HepG2 (cell line): ENCODE measurements at regions not wholly inside any gene's neighbourhood (a gene's known extent, or its start where the extent isn't known, plus 50 kb on each side); places are given as distances from the start of the nearest gene placed in this dataset.

ENCODE experiments used
- AKAP8 ChIP-seq: sonication (generic); formaldehyde crosslinking; IDR thresholded peaks from 2 replicates; pipeline ENCODE4 v1.5.1; 2020; ENCODE audit warnings: mild to moderate bottlenecking, missing genetic modification reagents
- EP300 ChIP-seq, 3 experiments: sonication (generic) in 1 of 3; formaldehyde crosslinking in 1 of 3; IDR thresholded peaks; 2 replicates each; pipeline versions ENCODE4 v1.5.1 to v1.6.1; 2011 to 2020; ENCODE audit warnings: low read depth in 2 of 3, low read length in 2 of 3, borderline replicate concordance in 1 of 3, improper control_type of control experiment in 1 of 3, mild to moderate bottlenecking in 1 of 3, missing genetic modification reagents in 1 of 3, moderate library complexity in 1 of 3
- FOXA1 ChIP-seq, 2 experiments: fragments of 450-650 bp in 1 of 2; sonication (generic) in 1 of 2; formaldehyde crosslinking in 1 of 2; IDR thresholded peaks; 2 replicates each; pipeline versions ENCODE4 v1.4.0 to v1.6.1; 2016 to 2020; ENCODE audit warnings: missing genetic modification reagents in 1 of 2
- GTF3A ChIP-seq: sonication (generic); formaldehyde crosslinking; conservative IDR thresholded peaks from 2 replicates; pipeline ENCODE4 v1.4.0; 2020; ENCODE audit warnings: mild to moderate bottlenecking, missing genetic modification reagents
- JUN ChIP-seq: sonication (generic); formaldehyde crosslinking; IDR thresholded peaks from 2 replicates; pipeline ENCODE4 v1.4.0; 2020; ENCODE audit warnings: mild to moderate bottlenecking, missing genetic modification reagents
- MIXL1 ChIP-seq: IDR thresholded peaks from 2 replicates; pipeline ENCODE4 v1.6.1; 2016
- MYC ChIP-seq: sonication (generic); formaldehyde crosslinking; IDR thresholded peaks from 2 replicates; pipeline ENCODE4 v1.9.0; 2021; ENCODE audit warnings: missing genetic modification reagents, borderline replicate concordance
- RFX5 ChIP-seq: IDR thresholded peaks from 2 replicates; pipeline ENCODE4 v1.6.1; 2011; ENCODE audit warnings: low read depth, low read length, improper control_type of control experiment
- SSRP1 ChIP-seq: IDR thresholded peaks from 2 replicates; pipeline ENCODE4 v1.6.1; 2016; ENCODE audit warnings: control low read depth
- U2AF1 ChIP-seq: fragments of 200-400 bp; formaldehyde crosslinking; optimal IDR thresholded peaks from 2 replicates; pipeline ENCODE3; 2017; ENCODE audit warnings: mild to moderate bottlenecking, low read depth, low read length
- ZNF143 ChIP-seq: sonication (generic); formaldehyde crosslinking; IDR thresholded peaks from 2 replicates; pipeline ENCODE4 v1.4.0; 2020; ENCODE audit warnings: missing genetic modification reagents
- ZNF24 ChIP-seq: fragments of 450-650 bp; IDR thresholded peaks from 2 replicates; pipeline ENCODE4 v1.6.1; 2017; ENCODE audit warnings: antibody characterized with exemption, mild to moderate bottlenecking
- ZNF354B ChIP-seq: sonication (generic); formaldehyde crosslinking; IDR thresholded peaks from 2 replicates; pipeline ENCODE4 v1.8.0; 2022; ENCODE audit warnings: mild to moderate bottlenecking, missing genetic modification reagents
- ZNF670 ChIP-seq: sonication (generic); formaldehyde crosslinking; IDR thresholded peaks from 2 replicates; pipeline ENCODE4 v1.8.0; 2022; ENCODE audit warnings: mild to moderate bottlenecking, missing genetic modification reagents, borderline replicate concordance
- ZNF672 ChIP-seq: sonication (generic); formaldehyde crosslinking; IDR thresholded peaks from 2 replicates; pipeline ENCODE4 v1.8.1; 2022; ENCODE audit warnings: missing genetic modification reagents
- ZNF878 ChIP-seq: sonication (generic); formaldehyde crosslinking; IDR thresholded peaks from 2 replicates; pipeline ENCODE4 v1.8.1; 2023; ENCODE audit warnings: mild to moderate bottlenecking, missing genetic modification reagents, moderate library complexity
- TF ChIP-seq, protein P1 (sequence below): sonication (generic); formaldehyde crosslinking; IDR thresholded peaks from 2 replicates; pipeline ENCODE4 v1.4.0; 2020; ENCODE audit warnings: mild to moderate bottlenecking, low read depth, missing genetic modification reagents
- TF ChIP-seq, protein P2 (sequence below): sonication (generic); formaldehyde crosslinking; IDR thresholded peaks from 2 replicates; pipeline ENCODE4 v1.8.0; 2022; ENCODE audit warnings: mild to moderate bottlenecking, missing genetic modification reagents, moderate library complexity
- TF ChIP-seq, protein P3 (sequence below): sonication (generic); formaldehyde crosslinking; IDR thresholded peaks from 2 replicates; pipeline ENCODE4 v1.8.1; 2022; ENCODE audit warnings: low read depth, mild to moderate bottlenecking, missing genetic modification reagents
- TF ChIP-seq, protein P4 (sequence below), 2 experiments: sonication (generic) in 1 of 2; formaldehyde crosslinking in 1 of 2; IDR thresholded peaks; 2 replicates each; pipeline versions ENCODE4 v1.4.0 to v1.6.1; 2016 to 2020; ENCODE audit warnings: borderline replicate concordance in 1 of 2, low read depth in 1 of 2, mild to moderate bottlenecking in 1 of 2, missing genetic modification reagents in 1 of 2

DNA sequence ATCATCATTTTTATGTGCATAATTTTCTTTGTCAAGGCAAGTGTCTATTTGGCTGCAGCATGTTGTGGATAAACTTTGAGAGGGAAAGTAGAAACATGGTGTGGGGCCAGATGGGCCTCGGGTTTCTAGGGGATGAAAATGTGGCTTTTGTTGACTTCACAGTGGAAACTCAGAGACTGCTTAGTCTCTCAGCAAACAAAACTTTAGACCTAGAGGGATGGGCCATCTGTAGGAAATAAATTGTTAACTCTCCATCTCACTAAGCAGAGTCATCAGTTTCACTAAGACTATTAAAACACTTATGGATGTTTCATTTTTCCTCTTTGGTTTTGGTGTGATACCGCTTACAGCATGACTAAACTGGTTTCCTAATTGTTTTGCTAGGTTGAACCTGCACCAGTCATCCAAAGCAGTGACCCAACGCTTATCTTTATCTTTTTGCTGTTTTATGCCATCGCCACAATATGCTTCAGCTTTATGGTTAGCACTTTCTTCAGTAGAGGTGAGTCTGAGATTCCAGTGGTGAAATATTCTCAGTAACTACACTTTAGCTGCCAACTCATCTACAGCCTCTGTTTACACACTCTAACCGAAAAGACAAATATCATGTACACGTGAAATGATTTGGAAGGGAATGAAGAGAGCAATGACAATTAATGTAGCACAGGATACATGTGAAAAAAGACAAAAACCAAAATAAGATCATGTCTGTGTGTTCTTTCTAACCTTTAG lies 60.6 kb upstream of the CRYM start (continued):
- TF ChIP-seq JUN (CRISPR knock-in tag) (no peak), GTF3A (no peak), AKAP8 (CRISPR knock-in tag) (no peak), MIXL1 (CRISPR knock-in tag) (no peak), U2AF1 (no peak), MYC (CRISPR knock-in tag) (no peak), ZNF24 (no peak), SSRP1 (CRISPR knock-in tag) (no peak; the same call in 1 of the 2 replicates), EP300 (IDR thresholded peaks at IDR 0.05; ENCODE audit: low read depth in 2 of 2, low read length in 2 of 2) (peak in 1 of 2 experiments; percentile 59; a peak in 1 of 4 replicates), EP300 (CRISPR knock-in tag; IDR thresholded peaks at IDR 0.05; ENCODE audit: borderline replicate concordance) (no peak), ZNF143 (CRISPR knock-in tag) (no peak), ZNF670 (CRISPR knock-in tag) (no peak), ZNF672 (CRISPR knock-in tag) (no peak), ZNF354B (CRISPR knock-in tag) (peak; percentile 70; the same call in 1 of the 2 replicates), RFX5 (no peak), FOXA1 (IDR thresholded peaks at IDR 0.05) (no peak), FOXA1 (CRISPR knock-in tag; IDR thresholded peaks at IDR 0.05) (peak; percentile 51; the same call in 1 of the 2 replicates), ZNF878 (CRISPR knock-in tag) (no peak; the same call in 1 of the 2 replicates)
- TF ChIP-seq, protein P1, sequence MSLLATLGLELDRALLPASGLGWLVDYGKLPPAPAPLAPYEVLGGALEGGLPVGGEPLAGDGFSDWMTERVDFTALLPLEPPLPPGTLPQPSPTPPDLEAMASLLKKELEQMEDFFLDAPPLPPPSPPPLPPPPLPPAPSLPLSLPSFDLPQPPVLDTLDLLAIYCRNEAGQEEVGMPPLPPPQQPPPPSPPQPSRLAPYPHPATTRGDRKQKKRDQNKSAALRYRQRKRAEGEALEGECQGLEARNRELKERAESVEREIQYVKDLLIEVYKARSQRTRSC = no peak
- TF ChIP-seq, protein P2, sequence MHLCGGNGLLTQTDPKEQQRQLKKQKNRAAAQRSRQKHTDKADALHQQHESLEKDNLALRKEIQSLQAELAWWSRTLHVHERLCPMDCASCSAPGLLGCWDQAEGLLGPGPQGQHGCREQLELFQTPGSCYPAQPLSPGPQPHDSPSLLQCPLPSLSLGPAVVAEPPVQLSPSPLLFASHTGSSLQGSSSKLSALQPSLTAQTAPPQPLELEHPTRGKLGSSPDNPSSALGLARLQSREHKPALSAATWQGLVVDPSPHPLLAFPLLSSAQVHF = no peak
- TF ChIP-seq, protein P3, sequence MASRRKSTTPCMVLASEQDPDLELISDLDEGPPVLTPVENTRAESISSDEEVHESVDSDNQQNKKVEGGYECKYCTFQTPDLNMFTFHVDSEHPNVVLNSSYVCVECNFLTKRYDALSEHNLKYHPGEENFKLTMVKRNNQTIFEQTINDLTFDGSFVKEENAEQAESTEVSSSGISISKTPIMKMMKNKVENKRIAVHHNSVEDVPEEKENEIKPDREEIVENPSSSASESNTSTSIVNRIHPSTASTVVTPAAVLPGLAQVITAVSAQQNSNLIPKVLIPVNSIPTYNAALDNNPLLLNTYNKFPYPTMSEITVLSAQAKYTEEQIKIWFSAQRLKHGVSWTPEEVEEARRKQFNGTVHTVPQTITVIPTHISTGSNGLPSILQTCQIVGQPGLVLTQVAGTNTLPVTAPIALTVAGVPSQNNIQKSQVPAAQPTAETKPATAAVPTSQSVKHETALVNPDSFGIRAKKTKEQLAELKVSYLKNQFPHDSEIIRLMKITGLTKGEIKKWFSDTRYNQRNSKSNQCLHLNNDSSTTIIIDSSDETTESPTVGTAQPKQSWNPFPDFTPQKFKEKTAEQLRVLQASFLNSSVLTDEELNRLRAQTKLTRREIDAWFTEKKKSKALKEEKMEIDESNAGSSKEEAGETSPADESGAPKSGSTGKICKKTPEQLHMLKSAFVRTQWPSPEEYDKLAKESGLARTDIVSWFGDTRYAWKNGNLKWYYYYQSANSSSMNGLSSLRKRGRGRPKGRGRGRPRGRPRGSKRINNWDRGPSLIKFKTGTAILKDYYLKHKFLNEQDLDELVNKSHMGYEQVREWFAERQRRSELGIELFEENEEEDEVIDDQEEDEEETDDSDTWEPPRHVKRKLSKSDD (CRISPR knock-in tag) = peak; percentile 57; the same call in 1 of the 2 replicates
- TF ChIP-seq, protein P4, sequence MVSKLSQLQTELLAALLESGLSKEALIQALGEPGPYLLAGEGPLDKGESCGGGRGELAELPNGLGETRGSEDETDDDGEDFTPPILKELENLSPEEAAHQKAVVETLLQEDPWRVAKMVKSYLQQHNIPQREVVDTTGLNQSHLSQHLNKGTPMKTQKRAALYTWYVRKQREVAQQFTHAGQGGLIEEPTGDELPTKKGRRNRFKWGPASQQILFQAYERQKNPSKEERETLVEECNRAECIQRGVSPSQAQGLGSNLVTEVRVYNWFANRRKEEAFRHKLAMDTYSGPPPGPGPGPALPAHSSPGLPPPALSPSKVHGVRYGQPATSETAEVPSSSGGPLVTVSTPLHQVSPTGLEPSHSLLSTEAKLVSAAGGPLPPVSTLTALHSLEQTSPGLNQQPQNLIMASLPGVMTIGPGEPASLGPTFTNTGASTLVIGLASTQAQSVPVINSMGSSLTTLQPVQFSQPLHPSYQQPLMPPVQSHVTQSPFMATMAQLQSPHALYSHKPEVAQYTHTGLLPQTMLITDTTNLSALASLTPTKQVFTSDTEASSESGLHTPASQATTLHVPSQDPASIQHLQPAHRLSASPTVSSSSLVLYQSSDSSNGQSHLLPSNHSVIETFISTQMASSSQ (IDR thresholded peaks at IDR 0.05; ENCODE audit: low read depth) = peak; percentile 39; the same call in 1 of the 2 replicates
- TF ChIP-seq, protein P4 (CRISPR knock-in tag; IDR thresholded peaks at IDR 0.05; ENCODE audit: borderline replicate concordance) = peak; percentile 55; the same call in 1 of the 2 replicates
